A549 (cell line): ENCODE measurements at regions not wholly inside any gene's neighbourhood (a gene's known extent, or its start where the extent isn't known, plus 50 kb on each side); places are given as distances from the start of the nearest gene placed in this dataset.
A peak's percentile ranks its signal among the peaks of the same experiment; 100 is the strongest.

Experiments
- ATAC-seq, 2 experiments: fragments of 200-7000 bp in 1 of 2; fragments of >200 bp in 1 of 2; cut with Nextera tagmentation in 1 of 2; cut with Tn5 transposase in 1 of 2; 3 replicates each; pipeline versions ENCODE4 v1.8.0 to v1.9.1; 2018 to 2020; ENCODE audit warnings: mild to moderate bottlenecking in 1 of 2, moderate library complexity in 1 of 2
- CTCF ChIA-PET: fragments of 300-600 bp; sonication (Branson Sonifier 250); formaldehyde crosslinking; extraction: SDS; loops from one replicate; lab custom pipeline; 2021; ENCODE audit warnings: antibody characterized with exemption, inconsistent platforms; lab: Yijun Ruan, JAX
- POLR2A ChIA-PET: fragments of 350-600 bp; formaldehyde crosslinking; extraction: SDS; loops from one replicate; lab custom pipeline; 2021; ENCODE audit warnings: antibody characterized with exemption, inconsistent platforms; lab: Yijun Ruan, JAX
- DNase-seq, 2 experiments: peaks; one replicate each; pipeline versions ENCODE4 v3.0.0 to v3.0.0-alpha.2; 2011 to 2016; ENCODE audit warnings: low read depth in 1 of 2, low spot score in 1 of 2
- FAIRE-seq: peaks from 2 replicates; lab custom pipeline; 2011; peaks lifted over from hg19 to GRCh38; lab: Jason Lieb, UNC
- H3K27ac ChIP-seq, 2 experiments: fragments of >200 bp; sonication (Bioruptor Twin); formaldehyde crosslinking; 3 replicates each; pipeline ENCODE4 v1.5.1; 2016 to 2017
- H3K4me1 ChIP-seq: fragments of >200 bp; sonication (Bioruptor Twin); formaldehyde crosslinking; 3 replicates; pipeline ENCODE4 v1.6.1; 2016
- H3K4me2 ChIP-seq: fragments of >200 bp; sonication (Bioruptor Twin); formaldehyde crosslinking; 3 replicates; pipeline ENCODE4 v1.6.1; 2016
- H3K4me3 ChIP-seq: fragments of >200 bp; sonication (Bioruptor Twin); formaldehyde crosslinking; 3 replicates; pipeline ENCODE4 v1.5.1; 2016
- H3K9me3 ChIP-seq: fragments of >200 bp; sonication (Bioruptor Twin); formaldehyde crosslinking; 3 replicates; pipeline ENCODE4 v1.6.1; 2016
- CEBPB ChIP-seq, 2 experiments: fragments of >200 bp in 1 of 2; sonication (Bioruptor Twin) in 1 of 2; formaldehyde crosslinking in 1 of 2; IDR thresholded peaks; 2 replicates each; pipeline ENCODE4 v1.6.1; 2012 to 2016
- EHMT2 ChIP-seq: fragments of 200-600 bp; sonication (generic); IDR thresholded peaks from 2 replicates; pipeline ENCODE4 v1.6.1; 2016; ENCODE audit warnings: antibody characterized with exemption, low read depth, mild to moderate bottlenecking, moderate library complexity
- EP300 ChIP-seq, 2 experiments: fragments of >200 bp; sonication (Bioruptor Twin); formaldehyde crosslinking; IDR thresholded peaks; 2 replicates in 1 of 2; 3 replicates in 1 of 2; pipeline ENCODE4 v1.6.1; 2016 to 2017
- FOSL2 ChIP-seq, 2 experiments: fragments of 450-650 bp in 1 of 2; fragments of >200 bp in 1 of 2; sonication (Bioruptor Twin) in 1 of 2; formaldehyde crosslinking; IDR thresholded peaks; 2 replicates each; pipeline versions ENCODE4 v1.5.0 to v1.6.1; 2016 to 2020; ENCODE audit warnings: mild to moderate bottlenecking in 1 of 2, moderate library complexity in 1 of 2
- GATA3 ChIP-seq: IDR thresholded peaks from 2 replicates; pipeline ENCODE4 v1.6.1; 2012; ENCODE audit warnings: borderline replicate concordance
- HOXA7 ChIP-seq: fragments of 250-450 bp; sonication (Bioruptor Pico); IDR thresholded peaks from 2 replicates; pipeline ENCODE4 v1.5.0; 2020; ENCODE audit warnings: mild to moderate bottlenecking, moderate library complexity
- HOXB13 ChIP-seq: fragments of 250-450 bp; sonication (Bioruptor Pico); IDR thresholded peaks from 2 replicates; pipeline ENCODE4 v1.5.0; 2020; ENCODE audit warnings: low read depth, mild to moderate bottlenecking, moderate library complexity
- JUNB ChIP-seq: fragments of >200 bp; sonication (Bioruptor Twin); formaldehyde crosslinking; IDR thresholded peaks from 2 replicates; pipeline ENCODE4 v1.6.1; 2016
- NFE2L2 ChIP-seq: fragments of 150-350 bp; conservative IDR thresholded peaks from 2 replicates; pipeline ENCODE4 v1.6.1; 2014; ENCODE audit warnings: low read length
- RAD21 ChIP-seq, 2 experiments: fragments of >200 bp in 1 of 2; sonication (Bioruptor Twin) in 1 of 2; formaldehyde crosslinking in 1 of 2; IDR thresholded peaks in 1 of 2; conservative IDR thresholded peaks in 1 of 2; 2 replicates in 1 of 2; 3 replicates in 1 of 2; pipeline ENCODE4 v1.6.1; 2012 to 2018; ENCODE audit warnings: inconsistent platforms in 1 of 2
- SREBF2 ChIP-seq: fragments of 450-650 bp; IDR thresholded peaks from 2 replicates; pipeline ENCODE4 v1.6.1; 2014; ENCODE audit warnings: mild to moderate bottlenecking, moderate library complexity
- TP53 ChIP-seq: fragments of 250-450 bp; sonication (Bioruptor Pico); IDR thresholded peaks from 2 replicates; pipeline ENCODE4 v1.5.0; 2021; ENCODE audit warnings: mild to moderate bottlenecking, moderate library complexity
- ZNF302 ChIP-seq: fragments of 250-450 bp; sonication (Bioruptor Pico); IDR thresholded peaks from 2 replicates; pipeline ENCODE4 v1.9.0; 2021; ENCODE audit warnings: inconsistent platforms, mild to moderate bottlenecking, moderate library complexity
- WGBS: methylation state at CpG from one replicate; pipeline ENCODE4 v1.1.6; 2017; ENCODE audit errors: missing lambda C conversion rate; 5-methylcytosine and 5-hydroxymethylcytosine counted together
- TF ChIP-seq, protein P1 (sequence below): fragments of >200 bp; sonication (Bioruptor Twin); formaldehyde crosslinking; IDR thresholded peaks from 3 replicates; pipeline ENCODE4 v1.5.1; 2016
- TF ChIP-seq, protein P2 (sequence below): fragments of >200 bp; sonication (Bioruptor Twin); formaldehyde crosslinking; IDR thresholded peaks from 3 replicates; pipeline ENCODE4 v1.6.1; 2016
- TF ChIP-seq, protein P3 (sequence below): IDR thresholded peaks from 2 replicates; pipeline ENCODE4 v1.6.1; 2012
- TF ChIP-seq, protein P4 (sequence below): IDR thresholded peaks from 2 replicates; pipeline ENCODE4 v1.6.1; 2012

DNA sequence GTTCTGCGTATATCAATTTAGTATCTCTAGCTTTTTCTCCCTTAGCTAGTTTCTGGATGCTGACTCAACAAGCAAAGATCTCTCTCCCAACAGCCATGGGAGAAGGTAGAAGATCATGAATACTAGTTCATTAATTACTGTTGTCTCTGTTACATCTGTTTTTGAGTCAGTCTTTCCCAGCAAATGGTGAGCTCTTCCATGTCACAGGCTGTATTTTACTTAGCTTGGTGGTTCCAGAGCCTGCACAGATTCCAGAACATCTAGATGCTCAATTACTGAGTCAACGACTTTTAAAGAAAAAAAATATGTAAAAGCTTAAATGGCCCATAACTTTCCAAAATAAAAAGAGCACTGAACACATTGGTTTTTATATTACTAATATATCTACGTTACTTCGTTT is 307.2 kb downstream of the NSG2 start:
- peaks cover 4% of the 10 kb centered on the region; the same call in 2 of the 3 replicates for H3K9me3 ChIP-seq
- no peak for ATAC-seq
- POLR2A ChIA-PET = no interaction called here
- H3K27ac ChIP-seq = no peak overlapping the region
- DNase-seq = no peak
- TF ChIP-seq HOXB13 (CRISPR knock-in tag) = no peak
- TF ChIP-seq, protein P1, sequence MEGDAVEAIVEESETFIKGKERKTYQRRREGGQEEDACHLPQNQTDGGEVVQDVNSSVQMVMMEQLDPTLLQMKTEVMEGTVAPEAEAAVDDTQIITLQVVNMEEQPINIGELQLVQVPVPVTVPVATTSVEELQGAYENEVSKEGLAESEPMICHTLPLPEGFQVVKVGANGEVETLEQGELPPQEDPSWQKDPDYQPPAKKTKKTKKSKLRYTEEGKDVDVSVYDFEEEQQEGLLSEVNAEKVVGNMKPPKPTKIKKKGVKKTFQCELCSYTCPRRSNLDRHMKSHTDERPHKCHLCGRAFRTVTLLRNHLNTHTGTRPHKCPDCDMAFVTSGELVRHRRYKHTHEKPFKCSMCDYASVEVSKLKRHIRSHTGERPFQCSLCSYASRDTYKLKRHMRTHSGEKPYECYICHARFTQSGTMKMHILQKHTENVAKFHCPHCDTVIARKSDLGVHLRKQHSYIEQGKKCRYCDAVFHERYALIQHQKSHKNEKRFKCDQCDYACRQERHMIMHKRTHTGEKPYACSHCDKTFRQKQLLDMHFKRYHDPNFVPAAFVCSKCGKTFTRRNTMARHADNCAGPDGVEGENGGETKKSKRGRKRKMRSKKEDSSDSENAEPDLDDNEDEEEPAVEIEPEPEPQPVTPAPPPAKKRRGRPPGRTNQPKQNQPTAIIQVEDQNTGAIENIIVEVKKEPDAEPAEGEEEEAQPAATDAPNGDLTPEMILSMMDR = no peak
- TF ChIP-seq, protein P2, sequence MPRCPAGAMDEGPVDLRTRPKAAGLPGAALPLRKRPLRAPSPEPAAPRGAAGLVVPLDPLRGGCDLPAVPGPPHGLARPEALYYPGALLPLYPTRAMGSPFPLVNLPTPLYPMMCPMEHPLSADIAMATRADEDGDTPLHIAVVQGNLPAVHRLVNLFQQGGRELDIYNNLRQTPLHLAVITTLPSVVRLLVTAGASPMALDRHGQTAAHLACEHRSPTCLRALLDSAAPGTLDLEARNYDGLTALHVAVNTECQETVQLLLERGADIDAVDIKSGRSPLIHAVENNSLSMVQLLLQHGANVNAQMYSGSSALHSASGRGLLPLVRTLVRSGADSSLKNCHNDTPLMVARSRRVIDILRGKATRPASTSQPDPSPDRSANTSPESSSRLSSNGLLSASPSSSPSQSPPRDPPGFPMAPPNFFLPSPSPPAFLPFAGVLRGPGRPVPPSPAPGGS = no peak
- no peak for TF ChIP-seq TP53
- no peak for TF ChIP-seq NFE2L2
- TF ChIP-seq, protein P3, sequence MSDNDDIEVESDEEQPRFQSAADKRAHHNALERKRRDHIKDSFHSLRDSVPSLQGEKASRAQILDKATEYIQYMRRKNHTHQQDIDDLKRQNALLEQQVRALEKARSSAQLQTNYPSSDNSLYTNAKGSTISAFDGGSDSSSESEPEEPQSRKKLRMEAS = no peak
- TF ChIP-seq, all 56 proteins: peak for 0
- no peak for FAIRE-seq
- Histone ChIP-seq H3K4me2 (no peak overlapping the region), H3K4me3 (no peak overlapping the region), H3K4me1 (peaks cover 3% of the 10 kb centered on the region; the same call in 1 of the 3 replicates)
- CTCF ChIA-PET = interaction anchor here (0.6 to 1.9 kb wide), 6 partner anchors 17 to 1212 kb away, joined by 3 to 6 read pairs (median 4); no protein-coding TSS in a partner anchor
- 3% methylated on average over 4 of the region's 4 CpGs for WGBS

DNA sequence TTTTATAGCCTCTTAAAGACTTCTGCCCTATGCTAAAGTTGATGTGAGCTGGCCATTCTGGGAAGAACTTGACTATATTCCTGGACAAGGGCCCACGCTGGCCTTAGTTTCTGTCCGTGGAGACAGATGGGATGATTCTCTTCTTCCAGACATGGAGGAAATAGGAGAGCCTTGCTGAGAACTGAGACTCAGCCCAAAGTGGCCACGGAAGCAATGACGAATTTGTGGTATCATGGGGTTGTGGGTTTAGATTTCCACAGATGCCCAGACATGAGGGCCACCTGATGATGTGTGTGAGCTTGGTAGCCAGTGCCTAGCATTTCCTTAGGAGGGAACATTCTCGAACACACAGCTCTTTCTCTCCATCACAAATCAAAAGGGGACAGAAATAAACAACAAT is 309.1 kb downstream of the NSG2 start:
- ChIA-PET CTCF (interaction anchor here (0.6 to 1.4 kb wide), 5 partner anchors 10 to 400 kb away, joined by 3 to 5 read pairs (median 3); no protein-coding TSS in a partner anchor), POLR2A (no interaction called here)
- TF ChIP-seq ZNF302 (no peak), FOSL2 (IDR thresholded peaks at IDR 0.05) (no peak), FOSL2 (CRISPR knock-in tag; IDR thresholded peaks at IDR 0.05) (no peak), HOXA7 (CRISPR knock-in tag) (no peak), GATA3 (no peak), RAD21 (conservative IDR thresholded peaks at IDR 0.05 in 1 of 2, IDR thresholded peaks at IDR 0.05 in 1 of 2) (no peak), EHMT2 (no peak)
- H3K4me2 ChIP-seq = 0 out of 3 replicates have a peak overlapping the region, but pooled peaks have one; percentile 22
- H3K27ac ChIP-seq = peak overlapping the region in 1 of 2 experiments; percentile 19; a peak in 2 of 6 replicates
- ATAC-seq = no peak
- 44% methylated on average over 5 of the region's 5 CpGs for WGBS
- FAIRE-seq = no peak
- H3K4me3 ChIP-seq = no peak overlapping the region
- H3K9me3 ChIP-seq = peaks cover 4% of the 10 kb centered on the region; the same call in 2 of the 3 replicates
- DNase-seq = no peak
- H3K4me1 ChIP-seq = peaks cover 3% of the 10 kb centered on the region; the same call in 1 of the 3 replicates

DNA sequence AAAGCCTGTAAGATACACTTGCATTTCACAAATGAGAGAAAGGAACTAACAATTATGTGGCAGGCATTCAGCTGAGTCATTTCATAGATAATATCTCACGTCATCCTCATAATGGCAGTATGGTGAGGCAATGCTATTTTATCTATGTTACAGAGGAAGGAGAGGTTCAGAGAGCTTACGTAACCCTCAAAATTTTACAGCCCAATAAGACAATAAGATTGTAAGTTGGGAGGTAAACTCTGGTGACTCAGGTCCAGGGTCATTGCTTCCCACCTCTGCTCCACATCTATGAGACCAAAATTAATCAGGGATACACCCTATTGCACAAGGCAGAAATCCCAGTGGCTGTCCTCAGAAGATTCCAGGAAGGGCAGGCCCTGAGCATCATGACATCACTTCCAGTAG is 309.7 kb downstream of the NSG2 start:
- CTCF ChIA-PET = interaction anchor here (0.9 to 1.7 kb wide), 6 partner anchors 7 to 399 kb away, joined by 3 to 8 read pairs (median 4); partner anchors contain the start of gene NSG2
- FAIRE-seq = no peak
- peaks cover 3% of the 10 kb centered on the region; the same call in 1 of the 3 replicates for H3K4me1 ChIP-seq
- no peak overlapping the region for H3K4me3 ChIP-seq
- H3K9me3 ChIP-seq = peaks cover 4% of the 10 kb centered on the region; the same call in 2 of the 3 replicates
- peak in 1 of 2 experiments; percentile 36 for DNase-seq
- H3K27ac ChIP-seq = no peak overlapping the region
- 0 out of 3 replicates have a peak overlapping the region, but pooled peaks have one; percentile 22 for H3K4me2 ChIP-seq
- POLR2A ChIA-PET = no interaction called here
- TF ChIP-seq GATA3 (peak; percentile 43; the same call in 1 of the 2 replicates), EP300 (IDR thresholded peaks at IDR 0.05) (0 out of 5 replicates have a peak, but pooled peaks of 1 of the 2 experiments have one; percentile 22), SREBF2 (no peak), NFE2L2 (0 out of 2 replicates have a peak, but pooled peaks have one; percentile 14), CEBPB (IDR thresholded peaks at IDR 0.05) (peak; percentile 39 to 47; a peak in 2 of 4 replicates), JUNB (0 out of 2 replicates have a peak, but pooled peaks have one; percentile 33)
- TF ChIP-seq, protein P4, sequence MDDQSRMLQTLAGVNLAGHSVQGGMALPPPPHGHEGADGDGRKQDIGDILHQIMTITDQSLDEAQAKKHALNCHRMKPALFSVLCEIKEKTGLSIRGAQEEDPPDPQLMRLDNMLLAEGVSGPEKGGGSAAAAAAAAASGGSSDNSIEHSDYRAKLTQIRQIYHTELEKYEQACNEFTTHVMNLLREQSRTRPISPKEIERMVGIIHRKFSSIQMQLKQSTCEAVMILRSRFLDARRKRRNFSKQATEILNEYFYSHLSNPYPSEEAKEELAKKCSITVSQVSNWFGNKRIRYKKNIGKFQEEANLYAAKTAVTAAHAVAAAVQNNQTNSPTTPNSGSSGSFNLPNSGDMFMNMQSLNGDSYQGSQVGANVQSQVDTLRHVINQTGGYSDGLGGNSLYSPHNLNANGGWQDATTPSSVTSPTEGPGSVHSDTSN = no peak
- WGBS = 34% methylated on average over 2 of the region's 2 CpGs
- ATAC-seq = peak in 1 of 2 experiments; percentile 57; a peak in 2 of 6 replicates
